Thyroid gland (tissue), 4 donors: ENCODE measurements at regions not wholly inside any gene's neighbourhood (a gene's known extent, or its start where the extent isn't known, plus 50 kb on each side); places are given as distances from the start of the nearest gene placed in this dataset.

Experiments used
- CTCF ChIP-seq, 6 experiments: fragments of 200-600 bp in 3 of 6; fragments of 450-650 bp in 3 of 6; sonication (generic) in 3 of 6; IDR thresholded peaks; one replicate each; pipeline ENCODE4 v1.5.1; 2016 to 2019; ENCODE audit warnings: antibody characterized with exemption in 6 of 6, mild to moderate bottlenecking in 2 of 6, inconsistent platforms in 1 of 6, moderate library complexity in 1 of 6
- POLR2A ChIP-seq, 2 donors: fragments of 450-650 bp; IDR thresholded peaks; one replicate each; pipeline ENCODE4 v1.6.1; 2017; ENCODE audit warnings: antibody characterized with exemption in 2 of 2, mild to moderate bottlenecking in 2 of 2, moderate library complexity in 1 of 2

GRCh38 chr4:54428940-54429339, 199.8 kb downstream of the PDGFRA start:
- TF ChIP-seq CTCF (IDR thresholded peaks at IDR 0.05) (no peak), POLR2A (IDR thresholded peaks at IDR 0.05) (no peak)
